ENCODE measurements at regions not wholly inside any gene's neighbourhood (a gene's known extent, or its start where the extent isn't known, plus 50 kb on each side); places are given as distances from the start of the nearest gene placed in this dataset.
"Not testable (repeated sequence)": the region's sequence is repeated elsewhere in the genome, so short reads cannot be mapped to it uniquely, and the experiment has no call there.

DNA sequence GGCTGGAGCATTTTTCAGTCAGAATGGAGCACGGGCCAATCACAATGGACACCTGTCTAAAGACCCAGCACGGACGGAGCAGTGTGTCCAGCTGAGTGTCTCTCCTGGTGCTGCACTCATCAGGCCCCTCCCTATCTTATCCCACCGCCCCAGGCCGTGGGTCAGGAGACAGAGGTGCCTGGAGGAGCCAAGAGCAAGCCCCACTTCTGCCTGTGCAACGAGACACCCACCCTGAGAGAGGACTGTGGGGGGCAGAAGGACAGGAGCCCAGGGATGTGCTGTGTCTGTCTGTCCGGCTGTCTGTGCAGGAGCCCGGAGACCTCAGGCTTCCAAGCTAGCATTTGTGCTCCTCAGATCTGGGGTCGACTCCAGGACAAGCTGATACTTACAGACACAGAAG, 69.6 kb upstream of the SFSWAP start:
- H3K27ac ChIP-seq (ENCODE audit: low read depth, low read length), result no peak overlapping the region
- H3K27me3 ChIP-seq (ENCODE audit: control insufficient read depth, insufficient read depth, low read length), result no peaks in the 10 kb centered on the region
- H3K36me3 ChIP-seq (ENCODE audit: control insufficient read depth, insufficient read depth, low read length), result no peaks in the 10 kb centered on the region
- H3K4me3 ChIP-seq (ENCODE audit: low read length), result no peak overlapping the region
- no peaks in the 10 kb centered on the region for H3K4me1 ChIP-seq (ENCODE audit: control insufficient read depth, insufficient read depth, low read length)
- no peak overlapping the region for H3K9ac ChIP-seq (ENCODE audit: low read length)

- Histone ChIP-seq H3K27ac (ENCODE audit: low read depth, low read length) (no peak overlapping the region), H3K4me3 (ENCODE audit: low read length) (no peak overlapping the region), H3K9ac (ENCODE audit: low read length) (no peak overlapping the region), H3K27me3 (ENCODE audit: control insufficient read depth, insufficient read depth, low read length) (no peaks in the 10 kb centered on the region), H3K36me3 (ENCODE audit: control insufficient read depth, insufficient read depth, low read length) (no peaks in the 10 kb centered on the region), H3K4me1 (ENCODE audit: control insufficient read depth, insufficient read depth, low read length) (no peaks in the 10 kb centered on the region)
These were observed 68.8 kb upstream of the SFSWAP start for GRCh38 chr12:131642101-131642540.

GRCh38 chr12:131642771-131643170, 68.1 kb upstream of the SFSWAP start:
- Histone ChIP-seq H3K9ac (ENCODE audit: low read length) (no peak overlapping the region), H3K27me3 (ENCODE audit: control insufficient read depth, insufficient read depth, low read length) (no peaks in the 10 kb centered on the region), H3K36me3 (ENCODE audit: control insufficient read depth, insufficient read depth, low read length) (no peaks in the 10 kb centered on the region), H3K4me3 (ENCODE audit: low read length) (no peak overlapping the region), H3K4me1 (ENCODE audit: control insufficient read depth, insufficient read depth, low read length) (no peaks in the 10 kb centered on the region), H3K27ac (ENCODE audit: low read depth, low read length) (no peak overlapping the region)

- H3K4me3 ChIP-seq (ENCODE audit: low read length), result no peak overlapping the region
- H3K27me3 ChIP-seq (ENCODE audit: control insufficient read depth, insufficient read depth, low read length), result no peaks in the 10 kb centered on the region
- no peak overlapping the region for H3K9ac ChIP-seq (ENCODE audit: low read length)
- H3K4me1 ChIP-seq (ENCODE audit: control insufficient read depth, insufficient read depth, low read length), result no peaks in the 10 kb centered on the region
- H3K27ac ChIP-seq (ENCODE audit: low read depth, low read length), result no peak overlapping the region
- no peaks in the 10 kb centered on the region for H3K36me3 ChIP-seq (ENCODE audit: control insufficient read depth, insufficient read depth, low read length)
These were observed 67.0 kb upstream of the SFSWAP start for GRCh38 chr12:131643631-131644452.

- H3K4me1 ChIP-seq (ENCODE audit: control insufficient read depth, insufficient read depth, low read length), result no peaks in the 10 kb centered on the region
- H3K27ac ChIP-seq (ENCODE audit: low read depth, low read length), result no peak overlapping the region
- no peaks in the 10 kb centered on the region for H3K36me3 ChIP-seq (ENCODE audit: control insufficient read depth, insufficient read depth, low read length)
- no peak overlapping the region for H3K4me3 ChIP-seq (ENCODE audit: low read length)
- no peaks in the 10 kb centered on the region for H3K27me3 ChIP-seq (ENCODE audit: control insufficient read depth, insufficient read depth, low read length)
- H3K9ac ChIP-seq (ENCODE audit: low read length), result no peak overlapping the region
These were observed 66.4 kb upstream of the SFSWAP start for GRCh38 chr12:131644481-131644880.

DNA sequence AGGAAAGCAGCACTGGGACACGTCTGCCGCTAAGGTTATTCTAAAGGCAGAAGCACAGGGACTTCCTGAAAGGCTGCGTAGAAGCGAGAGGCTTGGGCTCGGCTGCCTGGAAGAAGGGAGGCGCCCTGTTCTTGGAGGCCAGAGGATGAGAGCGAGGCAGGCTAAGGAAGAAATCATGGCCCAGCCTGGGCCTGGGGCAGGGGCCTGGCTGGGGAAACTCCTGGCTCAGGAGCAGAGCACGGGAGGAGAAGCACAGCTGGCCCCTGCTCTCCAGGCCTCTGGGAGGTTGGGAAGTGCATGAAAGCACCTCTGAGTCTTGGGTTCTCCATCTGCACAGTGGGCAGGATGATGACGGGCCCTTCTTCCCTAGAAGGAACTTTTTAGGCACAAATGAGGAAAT, 66.0 kb upstream of the SFSWAP start:
- not testable (repeated sequence) for H3K36me3 ChIP-seq (ENCODE audit: control insufficient read depth, insufficient read depth, low read length); H3K4me1 ChIP-seq (ENCODE audit: control insufficient read depth, insufficient read depth, low read length); H3K27me3 ChIP-seq (ENCODE audit: control insufficient read depth, insufficient read depth, low read length); H3K9ac ChIP-seq (ENCODE audit: low read length); H3K27ac ChIP-seq (ENCODE audit: low read depth, low read length); H3K4me3 ChIP-seq (ENCODE audit: low read length)

- H3K27ac ChIP-seq (ENCODE audit: low read depth, low read length); H3K4me3 ChIP-seq (ENCODE audit: low read length); H3K36me3 ChIP-seq (ENCODE audit: control insufficient read depth, insufficient read depth, low read length); H3K9ac ChIP-seq (ENCODE audit: low read length); H3K4me1 ChIP-seq (ENCODE audit: control insufficient read depth, insufficient read depth, low read length); H3K27me3 ChIP-seq (ENCODE audit: control insufficient read depth, insufficient read depth, low read length): not testable (repeated sequence)
These were observed 65.3 kb upstream of the SFSWAP start for GRCh38 chr12:131645557-131645956.

DNA sequence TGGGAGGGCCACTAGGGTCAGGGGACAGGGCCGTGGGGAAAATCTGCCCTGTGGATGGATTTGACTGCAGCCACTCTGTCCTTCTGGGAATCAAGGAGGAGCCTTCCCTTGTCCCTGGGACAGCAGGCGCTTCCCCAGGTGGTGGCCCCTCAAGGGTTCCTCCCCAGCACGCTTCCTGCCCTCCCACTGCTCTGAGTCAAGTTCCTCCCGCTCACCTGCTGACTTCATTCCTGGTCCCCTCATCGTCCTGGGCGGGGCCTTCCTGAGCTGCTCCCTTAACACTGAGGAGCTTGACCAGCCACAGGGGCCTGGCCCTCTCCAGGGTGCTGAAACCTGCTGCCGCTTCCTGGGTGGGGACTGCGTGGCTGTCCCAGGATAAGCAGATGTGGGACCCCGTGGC, 64.4 kb upstream of the SFSWAP start:
- not testable (repeated sequence) for H3K27ac ChIP-seq (ENCODE audit: low read depth, low read length); H3K4me3 ChIP-seq (ENCODE audit: low read length); H3K36me3 ChIP-seq (ENCODE audit: control insufficient read depth, insufficient read depth, low read length); H3K9ac ChIP-seq (ENCODE audit: low read length); H3K27me3 ChIP-seq (ENCODE audit: control insufficient read depth, insufficient read depth, low read length); H3K4me1 ChIP-seq (ENCODE audit: control insufficient read depth, insufficient read depth, low read length)

- Histone ChIP-seq H3K4me1 (ENCODE audit: control insufficient read depth, insufficient read depth, low read length) (no peaks in the 10 kb centered on the region), H3K4me3 (ENCODE audit: low read length) (no peak overlapping the region), H3K9ac (ENCODE audit: low read length) (no peak overlapping the region), H3K36me3 (ENCODE audit: control insufficient read depth, insufficient read depth, low read length) (no peaks in the 10 kb centered on the region), H3K27me3 (ENCODE audit: control insufficient read depth, insufficient read depth, low read length) (no peaks in the 10 kb centered on the region), H3K27ac (ENCODE audit: low read depth, low read length) (no peak overlapping the region)
These were observed 63.2 kb upstream of the SFSWAP start for GRCh38 chr12:131647667-131648066.

GRCh38 chr12:131655469-131656174, 55.3 kb upstream of the SFSWAP start:
- not testable (repeated sequence) for H3K4me1 ChIP-seq (ENCODE audit: control insufficient read depth, insufficient read depth, low read length); H3K36me3 ChIP-seq (ENCODE audit: control insufficient read depth, insufficient read depth, low read length); H3K4me3 ChIP-seq (ENCODE audit: low read length); H3K27ac ChIP-seq (ENCODE audit: low read depth, low read length); H3K27me3 ChIP-seq (ENCODE audit: control insufficient read depth, insufficient read depth, low read length); H3K9ac ChIP-seq (ENCODE audit: low read length)

DNA sequence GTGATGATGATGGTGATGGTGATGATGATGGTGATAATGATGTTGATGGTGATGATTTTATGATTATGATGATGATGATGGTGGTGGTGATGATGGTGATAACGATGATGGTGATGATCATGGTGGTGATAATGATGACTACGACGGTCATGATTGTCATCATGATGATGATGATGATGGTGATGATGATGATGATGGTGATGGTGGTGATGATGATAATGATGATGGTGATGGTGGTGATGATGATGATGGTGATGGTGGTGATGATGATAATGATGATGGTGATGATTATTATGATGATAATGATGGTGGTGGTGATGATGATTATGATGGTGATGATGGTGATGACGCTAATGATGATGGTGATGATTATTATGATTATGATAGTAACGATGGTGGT, 54.1 kb upstream of the SFSWAP start:
- not testable (repeated sequence) for H3K4me1 ChIP-seq (ENCODE audit: control insufficient read depth, insufficient read depth, low read length); H3K36me3 ChIP-seq (ENCODE audit: control insufficient read depth, insufficient read depth, low read length); H3K27me3 ChIP-seq (ENCODE audit: control insufficient read depth, insufficient read depth, low read length); H3K4me3 ChIP-seq (ENCODE audit: low read length); H3K27ac ChIP-seq (ENCODE audit: low read depth, low read length); H3K9ac ChIP-seq (ENCODE audit: low read length)

- not testable (repeated sequence) for H3K9ac ChIP-seq (ENCODE audit: low read length); H3K4me3 ChIP-seq (ENCODE audit: low read length); H3K27me3 ChIP-seq (ENCODE audit: control insufficient read depth, insufficient read depth, low read length); H3K27ac ChIP-seq (ENCODE audit: low read depth, low read length); H3K4me1 ChIP-seq (ENCODE audit: control insufficient read depth, insufficient read depth, low read length); H3K36me3 ChIP-seq (ENCODE audit: control insufficient read depth, insufficient read depth, low read length)
These were observed 52.3 kb upstream of the SFSWAP start for GRCh38 chr12:131658605-131659004.

DNA sequence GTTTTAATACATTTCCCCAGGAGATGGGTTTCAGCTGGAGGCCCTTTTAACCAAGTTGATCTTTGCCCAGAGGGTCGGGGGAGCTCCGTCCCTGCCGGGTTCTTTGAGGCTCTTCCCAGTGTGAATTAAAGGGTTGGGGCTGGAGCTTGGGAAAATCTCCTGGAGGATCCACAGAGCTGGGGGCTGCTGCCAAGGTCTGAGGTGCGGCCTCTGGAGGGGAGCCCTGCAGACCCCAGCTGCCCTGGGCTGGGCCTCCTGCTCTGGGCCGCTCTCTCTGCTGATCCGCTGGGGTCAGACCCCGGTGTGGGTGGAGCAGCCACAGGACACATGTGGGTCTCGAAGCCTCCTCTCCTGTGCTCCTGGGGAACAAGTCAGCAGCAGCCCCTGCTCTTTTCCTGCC, 51.4 kb upstream of the SFSWAP start:
- not testable (repeated sequence) for H3K4me1 ChIP-seq (ENCODE audit: control insufficient read depth, insufficient read depth, low read length); H3K9ac ChIP-seq (ENCODE audit: low read length); H3K36me3 ChIP-seq (ENCODE audit: control insufficient read depth, insufficient read depth, low read length); H3K27me3 ChIP-seq (ENCODE audit: control insufficient read depth, insufficient read depth, low read length); H3K27ac ChIP-seq (ENCODE audit: low read depth, low read length); H3K4me3 ChIP-seq (ENCODE audit: low read length)

Measured in rectal smooth muscle tissue (tissue), 1 donor.